SK-N-SH treated with all-trans-retinoic acid at 6 μM for 48 hours (cell line): ENCODE measurements at regions not wholly inside any gene's neighbourhood (a gene's known extent, or its start where the extent isn't known, plus 50 kb on each side); places are given as distances from the start of the nearest gene placed in this dataset.

Experiments
- ARNTL ChIP-seq: fragments of 450-650 bp; formaldehyde crosslinking; IDR thresholded peaks from 2 replicates; pipeline ENCODE4 v1.5.0; 2020; ENCODE audit warnings: low read depth, mild to moderate bottlenecking, moderate library complexity, borderline replicate concordance
- RARB ChIP-seq: fragments of 250-450 bp; sonication (Bioruptor Pico); IDR thresholded peaks from 2 replicates; pipeline ENCODE4 v1.8.0; 2021; ENCODE audit warnings: mild to moderate bottlenecking, moderate library complexity
- ZFP3 ChIP-seq: fragments of 250-450 bp; sonication (Bioruptor Pico); IDR thresholded peaks from 2 replicates; pipeline ENCODE4 v1.5.0; 2020; ENCODE audit warnings: mild to moderate bottlenecking, moderate library complexity
- ZNF8 ChIP-seq: fragments of 450-650 bp; formaldehyde crosslinking; IDR thresholded peaks from 2 replicates; pipeline ENCODE4 v1.5.0; 2020; ENCODE audit warnings: mild to moderate bottlenecking, moderate library complexity
- TF ChIP-seq, protein P1 (sequence below): fragments of 250-450 bp; sonication (Bioruptor Pico); IDR thresholded peaks from 2 replicates; pipeline ENCODE4 v1.5.1; 2021; ENCODE audit warnings: mild to moderate bottlenecking, moderate library complexity
- TF ChIP-seq, protein P2 (sequence below): fragments of 250-450 bp; sonication (Bioruptor Pico); IDR thresholded peaks from 2 replicates; pipeline ENCODE4 v1.8.0; 2020; ENCODE audit warnings: mild to moderate bottlenecking, moderate library complexity, borderline replicate concordance
- TF ChIP-seq, protein P3 (sequence below): fragments of 250-450 bp; sonication (Bioruptor Pico); IDR thresholded peaks from 2 replicates; pipeline ENCODE4 v1.5.1; 2020; ENCODE audit warnings: low read depth, mild to moderate bottlenecking, moderate library complexity
- TF ChIP-seq, protein P4 (sequence below): fragments of 250-450 bp; sonication (Bioruptor Pico); IDR thresholded peaks from 2 replicates; pipeline ENCODE4 v1.8.0; 2021; ENCODE audit warnings: low read depth, mild to moderate bottlenecking, moderate library complexity, borderline replicate concordance

DNA sequence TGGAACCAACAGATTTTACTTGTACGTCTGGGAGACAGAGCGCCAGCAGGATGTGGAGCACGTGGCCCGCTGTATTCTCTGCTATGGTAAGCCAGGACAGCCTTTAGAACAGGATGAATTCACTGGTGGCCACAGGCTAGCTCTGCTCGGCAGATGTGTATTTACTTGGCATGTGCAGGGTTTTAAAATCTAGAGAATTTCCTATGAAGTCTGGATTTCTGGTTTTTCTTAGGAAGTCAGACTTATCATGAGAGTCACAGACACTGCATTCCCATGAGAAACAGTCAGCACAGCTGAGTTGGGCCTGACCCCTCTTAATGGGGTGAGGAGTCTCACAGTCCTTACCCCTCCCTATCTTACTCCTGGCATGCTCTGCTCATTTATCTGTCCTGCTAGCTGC is 84.6 kb upstream of the COL6A5 start:
- no peak for TF ChIP-seq ZFP3 (CRISPR knock-in tag)
- TF ChIP-seq, protein P1, sequence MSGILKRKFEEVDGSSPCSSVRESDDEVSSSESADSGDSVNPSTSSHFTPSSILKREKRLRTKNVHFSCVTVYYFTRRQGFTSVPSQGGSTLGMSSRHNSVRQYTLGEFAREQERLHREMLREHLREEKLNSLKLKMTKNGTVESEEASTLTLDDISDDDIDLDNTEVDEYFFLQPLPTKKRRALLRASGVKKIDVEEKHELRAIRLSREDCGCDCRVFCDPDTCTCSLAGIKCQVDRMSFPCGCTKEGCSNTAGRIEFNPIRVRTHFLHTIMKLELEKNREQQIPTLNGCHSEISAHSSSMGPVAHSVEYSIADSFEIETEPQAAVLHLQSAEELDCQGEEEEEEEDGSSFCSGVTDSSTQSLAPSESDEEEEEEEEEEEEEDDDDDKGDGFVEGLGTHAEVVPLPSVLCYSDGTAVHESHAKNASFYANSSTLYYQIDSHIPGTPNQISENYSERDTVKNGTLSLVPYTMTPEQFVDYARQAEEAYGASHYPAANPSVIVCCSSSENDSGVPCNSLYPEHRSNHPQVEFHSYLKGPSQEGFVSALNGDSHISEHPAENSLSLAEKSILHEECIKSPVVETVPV (CRISPR knock-in tag) = no peak
- TF ChIP-seq RARB (CRISPR knock-in tag) = no peak
- no peak for TF ChIP-seq ARNTL
- TF ChIP-seq, protein P2, sequence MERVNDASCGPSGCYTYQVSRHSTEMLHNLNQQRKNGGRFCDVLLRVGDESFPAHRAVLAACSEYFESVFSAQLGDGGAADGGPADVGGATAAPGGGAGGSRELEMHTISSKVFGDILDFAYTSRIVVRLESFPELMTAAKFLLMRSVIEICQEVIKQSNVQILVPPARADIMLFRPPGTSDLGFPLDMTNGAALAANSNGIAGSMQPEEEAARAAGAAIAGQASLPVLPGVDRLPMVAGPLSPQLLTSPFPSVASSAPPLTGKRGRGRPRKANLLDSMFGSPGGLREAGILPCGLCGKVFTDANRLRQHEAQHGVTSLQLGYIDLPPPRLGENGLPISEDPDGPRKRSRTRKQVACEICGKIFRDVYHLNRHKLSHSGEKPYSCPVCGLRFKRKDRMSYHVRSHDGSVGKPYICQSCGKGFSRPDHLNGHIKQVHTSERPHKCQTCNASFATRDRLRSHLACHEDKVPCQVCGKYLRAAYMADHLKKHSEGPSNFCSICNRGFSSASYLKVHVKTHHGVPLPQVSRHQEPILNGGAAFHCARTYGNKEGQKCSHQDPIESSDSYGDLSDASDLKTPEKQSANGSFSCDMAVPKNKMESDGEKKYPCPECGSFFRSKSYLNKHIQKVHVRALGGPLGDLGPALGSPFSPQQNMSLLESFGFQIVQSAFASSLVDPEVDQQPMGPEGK (CRISPR knock-in tag) = no peak
- TF ChIP-seq, protein P3, sequence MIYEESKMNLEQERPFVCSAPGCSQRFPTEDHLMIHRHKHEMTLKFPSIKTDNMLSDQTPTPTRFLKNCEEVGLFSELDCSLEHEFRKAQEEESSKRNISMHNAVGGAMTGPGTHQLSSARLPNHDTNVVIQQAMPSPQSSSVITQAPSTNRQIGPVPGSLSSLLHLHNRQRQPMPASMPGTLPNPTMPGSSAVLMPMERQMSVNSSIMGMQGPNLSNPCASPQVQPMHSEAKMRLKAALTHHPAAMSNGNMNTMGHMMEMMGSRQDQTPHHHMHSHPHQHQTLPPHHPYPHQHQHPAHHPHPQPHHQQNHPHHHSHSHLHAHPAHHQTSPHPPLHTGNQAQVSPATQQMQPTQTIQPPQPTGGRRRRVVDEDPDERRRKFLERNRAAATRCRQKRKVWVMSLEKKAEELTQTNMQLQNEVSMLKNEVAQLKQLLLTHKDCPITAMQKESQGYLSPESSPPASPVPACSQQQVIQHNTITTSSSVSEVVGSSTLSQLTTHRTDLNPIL (CRISPR knock-in tag) = no peak
- TF ChIP-seq, protein P4, sequence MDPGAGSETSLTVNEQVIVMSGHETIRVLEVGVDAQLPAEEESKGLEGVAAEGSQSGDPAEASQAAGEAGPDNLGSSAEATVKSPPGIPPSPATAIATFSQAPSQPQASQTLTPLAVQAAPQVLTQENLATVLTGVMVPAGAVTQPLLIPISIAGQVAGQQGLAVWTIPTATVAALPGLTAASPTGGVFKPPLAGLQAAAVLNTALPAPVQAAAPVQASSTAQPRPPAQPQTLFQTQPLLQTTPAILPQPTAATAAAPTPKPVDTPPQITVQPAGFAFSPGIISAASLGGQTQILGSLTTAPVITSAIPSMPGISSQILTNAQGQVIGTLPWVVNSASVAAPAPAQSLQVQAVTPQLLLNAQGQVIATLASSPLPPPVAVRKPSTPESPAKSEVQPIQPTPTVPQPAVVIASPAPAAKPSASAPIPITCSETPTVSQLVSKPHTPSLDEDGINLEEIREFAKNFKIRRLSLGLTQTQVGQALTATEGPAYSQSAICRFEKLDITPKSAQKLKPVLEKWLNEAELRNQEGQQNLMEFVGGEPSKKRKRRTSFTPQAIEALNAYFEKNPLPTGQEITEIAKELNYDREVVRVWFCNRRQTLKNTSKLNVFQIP = no peak
- TF ChIP-seq ZNF8 (CRISPR knock-in tag) = no peak
